GM21360 (cell line): ENCODE measurements at regions not wholly inside any gene's neighbourhood (a gene's known extent, or its start where the extent isn't known, plus 50 kb on each side); places are given as distances from the start of the nearest gene placed in this dataset.
"Not testable (repeated sequence)": the region's sequence is repeated elsewhere in the genome, so short reads cannot be mapped to it uniquely, and the experiment has no call there.

Experiments used
- ATAC-seq: cut with Tn5 transposase; IDR thresholded peaks from one replicate; pipeline ENCODE4 v1.9.1; 2021; ENCODE audit warnings: mild to moderate bottlenecking, moderate library complexity; ENCODE audit not compliant: unreplicated experiment

GRCh38 chr5:105207066-105207465 is 1644.5 kb upstream of the NUDT12 start:
- no peak for ATAC-seq

GRCh38 chr5:105197531-105197930 is 1634.9 kb upstream of the NUDT12 start:
- ATAC-seq, result no peak

- ATAC-seq, result no peak
Observed at GRCh38 chr5:105195765-105196164, 1633.2 kb upstream of the NUDT12 start.

GRCh38 chr5:105172918-105173317 is 1610.3 kb upstream of the NUDT12 start:
- ATAC-seq, result no peak

GRCh38 chr5:105168806-105169205 is 1606.2 kb upstream of the NUDT12 start:
- no peak for ATAC-seq

- ATAC-seq, result no peak
Observed at GRCh38 chr5:105167092-105167491, 1604.5 kb upstream of the NUDT12 start.

- ATAC-seq, result no peak
Observed at GRCh38 chr5:105163547-105163946, 1601.0 kb upstream of the NUDT12 start.

- not testable (repeated sequence) for ATAC-seq
Observed at GRCh38 chr5:105162557-105162956, 1600.0 kb upstream of the NUDT12 start.

GRCh38 chr5:105158526-105158925 is 1595.9 kb upstream of the NUDT12 start:
- ATAC-seq, result no peak

GRCh38 chr5:105150323-105150722 is 1587.7 kb upstream of the NUDT12 start:
- ATAC-seq, result no peak

GRCh38 chr5:105146867-105147266 is 1584.3 kb upstream of the NUDT12 start:
- no peak for ATAC-seq

- no peak for ATAC-seq
Observed at GRCh38 chr5:105145152-105145551, 1582.6 kb upstream of the NUDT12 start.

GRCh38 chr5:105134328-105134727 is 1571.7 kb upstream of the NUDT12 start:
- no peak for ATAC-seq

- no peak for ATAC-seq
Observed at GRCh38 chr5:105133087-105133486, 1570.5 kb upstream of the NUDT12 start.

- no peak for ATAC-seq
Observed at GRCh38 chr5:105132581-105132980, 1570.0 kb upstream of the NUDT12 start.

GRCh38 chr5:105131045-105131444 is 1568.5 kb upstream of the NUDT12 start:
- no peak for ATAC-seq

- ATAC-seq, result no peak
Observed at GRCh38 chr5:105101577-105101976, 1539.0 kb upstream of the NUDT12 start.

- no peak for ATAC-seq
Observed at GRCh38 chr5:105088961-105089360, 1526.4 kb upstream of the NUDT12 start.

GRCh38 chr5:105088102-105088501 is 1525.5 kb upstream of the NUDT12 start:
- ATAC-seq, result no peak

GRCh38 chr5:105057893-105058292 is 1495.3 kb upstream of the NUDT12 start:
- ATAC-seq, result no peak

- no peak for ATAC-seq
Observed at GRCh38 chr5:105057001-105057436, 1494.4 kb upstream of the NUDT12 start.

GRCh38 chr5:105054406-105054805 is 1491.8 kb upstream of the NUDT12 start:
- no peak for ATAC-seq

- ATAC-seq, result no peak
Observed at GRCh38 chr5:105042623-105043022, 1480.0 kb upstream of the NUDT12 start.

- not testable (repeated sequence) for ATAC-seq
Observed at GRCh38 chr5:105036814-105037213, 1474.2 kb upstream of the NUDT12 start.
